A549 (cell line): ENCODE measurements at regions not wholly inside any gene's neighbourhood (a gene's known extent, or its start where the extent isn't known, plus 50 kb on each side); places are given as distances from the start of the nearest gene placed in this dataset.
"Not testable (repeated sequence)": the region's sequence is repeated elsewhere in the genome, so short reads cannot be mapped to it uniquely, and the experiment has no call there.

Experiments used
- ATAC-seq, 2 experiments: fragments of 200-7000 bp in 1 of 2; fragments of >200 bp in 1 of 2; cut with Nextera tagmentation in 1 of 2; cut with Tn5 transposase in 1 of 2; 3 replicates each; pipeline versions ENCODE4 v1.8.0 to v1.9.1; 2018 to 2020; ENCODE audit warnings: mild to moderate bottlenecking in 1 of 2, moderate library complexity in 1 of 2
- CTCF ChIA-PET: fragments of 300-600 bp; sonication (Branson Sonifier 250); formaldehyde crosslinking; extraction: SDS; loops from one replicate; lab custom pipeline; 2021; ENCODE audit warnings: antibody characterized with exemption, inconsistent platforms; lab: Yijun Ruan, JAX
- POLR2A ChIA-PET: fragments of 350-600 bp; formaldehyde crosslinking; extraction: SDS; loops from one replicate; lab custom pipeline; 2021; ENCODE audit warnings: antibody characterized with exemption, inconsistent platforms; lab: Yijun Ruan, JAX
- DNase-seq, 2 experiments: peaks; one replicate each; pipeline versions ENCODE4 v3.0.0 to v3.0.0-alpha.2; 2011 to 2016; ENCODE audit warnings: low read depth in 1 of 2, low spot score in 1 of 2
- FAIRE-seq: peaks from 2 replicates; lab custom pipeline; 2011; peaks lifted over from hg19 to GRCh38; lab: Jason Lieb, UNC
- H3K27ac ChIP-seq, 2 experiments: fragments of >200 bp; sonication (Bioruptor Twin); formaldehyde crosslinking; 3 replicates each; pipeline ENCODE4 v1.5.1; 2016 to 2017
- H3K4me1 ChIP-seq: fragments of >200 bp; sonication (Bioruptor Twin); formaldehyde crosslinking; 3 replicates; pipeline ENCODE4 v1.6.1; 2016
- H3K4me2 ChIP-seq: fragments of >200 bp; sonication (Bioruptor Twin); formaldehyde crosslinking; 3 replicates; pipeline ENCODE4 v1.6.1; 2016
- H3K4me3 ChIP-seq: fragments of >200 bp; sonication (Bioruptor Twin); formaldehyde crosslinking; 3 replicates; pipeline ENCODE4 v1.5.1; 2016
- H3K9me3 ChIP-seq: fragments of >200 bp; sonication (Bioruptor Twin); formaldehyde crosslinking; 3 replicates; pipeline ENCODE4 v1.6.1; 2016
- ATOH8 ChIP-seq: fragments of 250-450 bp; sonication (Bioruptor Pico); IDR thresholded peaks from 2 replicates; pipeline ENCODE4 v1.5.0; 2020; ENCODE audit warnings: low read depth, mild to moderate bottlenecking, moderate library complexity
- GATA3 ChIP-seq: IDR thresholded peaks from 2 replicates; pipeline ENCODE4 v1.6.1; 2012; ENCODE audit warnings: borderline replicate concordance
- HES2 ChIP-seq: fragments of >200 bp; sonication (Bioruptor Twin); formaldehyde crosslinking; IDR thresholded peaks from 2 replicates; pipeline ENCODE4 v1.6.1; 2016
- KDM5A ChIP-seq: fragments of 200-600 bp; sonication (generic); IDR thresholded peaks from 2 replicates; pipeline ENCODE4 v1.6.1; 2016; ENCODE audit warnings: antibody characterized with exemption, mild to moderate bottlenecking
- MAFK ChIP-seq: fragments of 450-650 bp; IDR thresholded peaks from 2 replicates; pipeline ENCODE4 v1.6.1; 2014; ENCODE audit not compliant: partially characterized antibody
- NFE2L2 ChIP-seq: fragments of 150-350 bp; conservative IDR thresholded peaks from 2 replicates; pipeline ENCODE4 v1.6.1; 2014; ENCODE audit warnings: low read length
- NPAS2 ChIP-seq: fragments of 250-450 bp; sonication (Bioruptor Pico); IDR thresholded peaks from 2 replicates; pipeline ENCODE4 v1.8.0; 2022; ENCODE audit warnings: mild to moderate bottlenecking, moderate library complexity, borderline replicate concordance
- NR3C1 ChIP-seq: fragments of >200 bp; sonication (Bioruptor Twin); formaldehyde crosslinking; IDR thresholded peaks from 3 replicates; pipeline ENCODE4 v1.6.1; 2017
- RCOR1 ChIP-seq: fragments of 150-350 bp; IDR thresholded peaks from 2 replicates; pipeline ENCODE4 v1.6.1; 2014; ENCODE audit warnings: antibody characterized with exemption, low read length, low read depth
- RFX5 ChIP-seq: fragments of 450-650 bp; IDR thresholded peaks from 2 replicates; pipeline ENCODE4 v1.7.1; 2014; ENCODE audit warnings: antibody characterized with exemption, mild to moderate bottlenecking, moderate library complexity
- RNF2 ChIP-seq: fragments of 200-600 bp; sonication (generic); IDR thresholded peaks from 2 replicates; pipeline ENCODE4 v1.6.1; 2016; ENCODE audit warnings: low read depth, mild to moderate bottlenecking, antibody characterized with exemption, moderate library complexity, borderline replicate concordance
- USF2 ChIP-seq: fragments of 450-650 bp; IDR thresholded peaks from 2 replicates; pipeline ENCODE4 v1.6.1; 2014; ENCODE audit warnings: antibody characterized with exemption
- ZC3H11A ChIP-seq: fragments of 450-650 bp; IDR thresholded peaks from 2 replicates; pipeline ENCODE4 v1.6.1; 2014; ENCODE audit warnings: antibody characterized with exemption, mild to moderate bottlenecking
- WGBS: methylation state at CpG from one replicate; pipeline ENCODE4 v1.1.6; 2017; ENCODE audit errors: missing lambda C conversion rate; 5-methylcytosine and 5-hydroxymethylcytosine counted together

GRCh38 chr9:38488156-38488698, 64.0 kb upstream of the IGFBPL1 start:
- 93% methylated on average over 25 of the region's 26 CpGs for WGBS
- DNase-seq (no peak), FAIRE-seq (no peak)
- H3K4me2 ChIP-seq, result no peak overlapping the region
- no peaks in the 10 kb centered on the region; the same call in 2 of the 3 replicates for H3K9me3 ChIP-seq
- no peak for TF ChIP-seq ATOH8
- TF ChIP-seq NR3C1, result no peak
- no peak for TF ChIP-seq RNF2
- TF ChIP-seq USF2, result no peak
- TF ChIP-seq MAFK, result no peak
- no peak for TF ChIP-seq RFX5
- TF ChIP-seq KDM5A, result no peak
- no peak for TF ChIP-seq GATA3
- no peak for TF ChIP-seq NFE2L2
- TF ChIP-seq, all 56 proteins: peak for 0
- ChIA-PET POLR2A (no interaction called here), CTCF (no interaction called here)
- Histone ChIP-seq H3K27ac (no peak overlapping the region), H3K4me1 (no peaks in the 10 kb centered on the region), H3K4me3 (no peak overlapping the region)
- ATAC-seq, result no peak

- H3K4me1 ChIP-seq, CTCF ChIA-PET, H3K9me3 ChIP-seq, DNase-seq, H3K4me2 ChIP-seq, POLR2A ChIA-PET, H3K4me3 ChIP-seq, FAIRE-seq, H3K27ac ChIP-seq, ATAC-seq: not testable (repeated sequence)
- WGBS, result 94% methylated on average over 35 of the region's 55 CpGs
Observed at GRCh38 chr9:38487418-38488155, 63.3 kb upstream of the IGFBPL1 start.

GRCh38 chr9:38486837-38487236, 62.6 kb upstream of the IGFBPL1 start:
- Histone ChIP-seq H3K4me2 (no peak overlapping the region), H3K4me3 (no peak overlapping the region), H3K9me3 (no peaks in the 10 kb centered on the region), H3K27ac (no peak overlapping the region), H3K4me1 (no peaks in the 10 kb centered on the region)
- TF ChIP-seq HES2, result no peak
- DNase-seq (no peak), ATAC-seq (no peak), FAIRE-seq (no peak)
- ChIA-PET CTCF (no interaction called here), POLR2A (no interaction called here)
- 77% methylated on average over 8 of the region's 8 CpGs for WGBS

GRCh38 chr9:38486056-38486615, 61.9 kb upstream of the IGFBPL1 start:
- TF ChIP-seq NPAS2 (CRISPR knock-in tag) (no peak), ZC3H11A (no peak), RCOR1 (no peak)
- 82% methylated on average over 6 of the region's 6 CpGs for WGBS
- ChIA-PET CTCF (no interaction called here), POLR2A (no interaction called here)
- FAIRE-seq (no peak), DNase-seq (no peak), ATAC-seq (no peak)
- Histone ChIP-seq H3K4me3 (no peak overlapping the region), H3K27ac (no peak overlapping the region), H3K4me2 (no peak overlapping the region), H3K4me1 (no peaks in the 10 kb centered on the region), H3K9me3 (no peaks in the 10 kb centered on the region)

- CTCF ChIA-PET, POLR2A ChIA-PET, H3K4me2 ChIP-seq, H3K4me1 ChIP-seq, H3K27ac ChIP-seq, FAIRE-seq, DNase-seq, H3K9me3 ChIP-seq, ATAC-seq, H3K4me3 ChIP-seq: not testable (repeated sequence)
- 92% methylated on average over 2 of the region's 2 CpGs for WGBS
Observed at GRCh38 chr9:38484076-38484665, 59.9 kb upstream of the IGFBPL1 start.
